B cell (primary cell): ENCODE measurements at regions not wholly inside any gene's neighbourhood (a gene's known extent, or its start where the extent isn't known, plus 50 kb on each side); places are given as distances from the start of the nearest gene placed in this dataset.

Experiments used
- ATAC-seq: fragments of 200-7000 bp; cut with Tn5 transposase; one replicate; pipeline ENCODE4 v1.10.0; 2021; ENCODE audit warnings: low read depth, mild to moderate bottlenecking, moderate number of reproducible peaks, moderate library complexity
- CTCF ChIA-PET: fragments of 350-600 bp; sonication (Branson Sonifier 250); formaldehyde crosslinking; loops from one replicate; lab custom pipeline; 2021; ENCODE audit warnings: antibody characterized with exemption, inconsistent platforms; lab: Charles Lee
- POLR2A ChIA-PET: fragments of 350-600 bp; sonication (Branson Sonifier 250); formaldehyde crosslinking; loops from one replicate; lab custom pipeline; 2021; ENCODE audit warnings: antibody characterized with exemption; lab: Charles Lee
- DNase-seq: peaks from one replicate; pipeline ENCODE4 v3.0.0; 2013
- H2AFZ ChIP-seq: 2 replicates; pipeline ENCODE4 v1.6.1; 2012; ENCODE audit warnings: mild to moderate bottlenecking, low read depth, low read length; ENCODE audit not compliant: insufficient read depth, poor library complexity, severe bottlenecking
- H3K27ac ChIP-seq, 2 donors: 1 replicate in 1 of 2; 2 replicates in 1 of 2; pipeline ENCODE4 v1.5.1; 2012 to 2013; ENCODE audit warnings: low read length in 2 of 2, mild to moderate bottlenecking in 2 of 2, moderate library complexity in 1 of 2
- H3K27me3 ChIP-seq, 4 experiments: fragments of 200-600 bp in 1 of 4; sonication (generic) in 1 of 4; replicated peaks in 1 of 4; 1 replicate in 2 of 4; 2 replicates in 2 of 4; pipeline versions ENCODE4 v1.6.1 to v1.7.0; 2013 to 2016; ENCODE audit warnings: low read length in 3 of 4, mild to moderate bottlenecking in 2 of 4, mixed read lengths in 1 of 4, moderate library complexity in 1 of 4; ENCODE audit not compliant: insufficient read depth in 4 of 4, control insufficient read depth in 3 of 4; ENCODE audit errors: control extremely low read depth in 1 of 4
- H3K36me3 ChIP-seq, 2 experiments: replicated peaks in 1 of 2; 1 replicate in 1 of 2; 2 replicates in 1 of 2; pipeline versions ENCODE4 v1.6.1 to v1.7.1; 2013; ENCODE audit warnings: low read length in 1 of 2; ENCODE audit not compliant: insufficient read depth in 2 of 2, control insufficient read depth in 1 of 2; ENCODE audit errors: control extremely low read depth in 1 of 2, extremely low read depth in 1 of 2
- H3K4me1 ChIP-seq, 2 donors: fragments of 200-600 bp in 1 of 2; sonication (generic) in 1 of 2; 1 replicate in 1 of 2; 2 replicates in 1 of 2; pipeline versions ENCODE4 v1.5.1 to v1.6.1; 2013 to 2017; ENCODE audit warnings: low read length in 2 of 2; ENCODE audit not compliant: control insufficient read depth in 2 of 2, insufficient read depth in 2 of 2
- H3K4me2 ChIP-seq: replicated peaks from 2 replicates; pipeline ENCODE3; 2012; ENCODE audit warnings: mild to moderate bottlenecking, low read depth, low read length; ENCODE audit not compliant: poor library complexity, severe bottlenecking
- H3K4me3 ChIP-seq, 5 experiments: fragments of 200-600 bp in 1 of 5; sonication (generic) in 1 of 5; 1 replicate in 3 of 5; 2 replicates in 2 of 5; pipeline versions ENCODE4 v1.5.1 to v1.7.0; 2011 to 2016; ENCODE audit warnings: low read length in 4 of 5, mild to moderate bottlenecking in 4 of 5, low read depth in 2 of 5, control low read depth in 1 of 5, moderate library complexity in 1 of 5; ENCODE audit not compliant: insufficient read depth in 1 of 5; ENCODE audit errors: control extremely low read depth in 1 of 5, extremely low read depth in 1 of 5
- H3K79me2 ChIP-seq: fragments of 200-600 bp; sonication (generic); one replicate; pipeline ENCODE4 v1.6.0; 2016; ENCODE audit warnings: low read length; ENCODE audit not compliant: control insufficient read depth, insufficient read depth
- H3K9ac ChIP-seq: fragments of 200-600 bp; sonication (generic); 2 replicates; pipeline ENCODE4 v1.6.1; 2017; ENCODE audit warnings: mild to moderate bottlenecking, low read length, moderate library complexity
- H3K9me3 ChIP-seq, 3 donors: one replicate each; pipeline versions ENCODE4 v1.6.1 to v1.7.1; 2013; ENCODE audit warnings: low read length in 2 of 3; ENCODE audit not compliant: control insufficient read depth in 2 of 3, insufficient read depth in 1 of 3; ENCODE audit errors: control extremely low read depth in 1 of 3
- H4K20me1 ChIP-seq: 2 replicates; pipeline ENCODE4 v1.6.0; 2012; ENCODE audit warnings: mild to moderate bottlenecking, low read length; ENCODE audit not compliant: insufficient read depth, control insufficient read depth, poor library complexity, severe bottlenecking
- H3K27ac Mint-ChIP-seq: one replicate; pipeline ENCODE4 v1.8.0; 2021; ENCODE audit warnings: mixed read lengths
- H3K27me3 Mint-ChIP-seq: one replicate; pipeline ENCODE4 v1.8.0; 2021; ENCODE audit warnings: mixed read lengths
- H3K4me1 Mint-ChIP-seq: one replicate; pipeline ENCODE4 v1.8.0; 2021; ENCODE audit warnings: mixed read lengths
- H3K4me3 Mint-ChIP-seq: one replicate; pipeline ENCODE4 v1.8.0; 2021; ENCODE audit warnings: mixed read lengths
- H3K9me3 Mint-ChIP-seq: one replicate; pipeline ENCODE4 v1.8.0; 2022; ENCODE audit warnings: mixed read lengths; ENCODE audit not compliant: insufficient read depth
- EZH2 ChIP-seq: IDR thresholded peaks from 2 replicates; pipeline ENCODE4 v1.6.1; 2012; ENCODE audit warnings: borderline replicate concordance, low read depth, mild to moderate bottlenecking, moderate library complexity, low read length; ENCODE audit not compliant: insufficient read depth, poor library complexity, severe bottlenecking
- WGBS: methylation state at CpG from one replicate; pipeline ENCODE4 v1.1.5; 2013; ENCODE audit warnings: missing lambda C conversion rate; ENCODE audit not compliant: insufficient coverage; 5-methylcytosine and 5-hydroxymethylcytosine counted together
- intact Hi-C: fragments of 100-400 bp; cut with micrococcal nuclease; formaldehyde crosslinking; loops from one replicate; pipeline ENCODE4 v1.10.0; 2022
- TF ChIP-seq, protein P1 (sequence below): fragments of 200-600 bp; IDR thresholded peaks from one replicate; pipeline ENCODE4 v1.8.0; 2022; ENCODE audit warnings: antibody characterized with exemption, mild to moderate bottlenecking

DNA sequence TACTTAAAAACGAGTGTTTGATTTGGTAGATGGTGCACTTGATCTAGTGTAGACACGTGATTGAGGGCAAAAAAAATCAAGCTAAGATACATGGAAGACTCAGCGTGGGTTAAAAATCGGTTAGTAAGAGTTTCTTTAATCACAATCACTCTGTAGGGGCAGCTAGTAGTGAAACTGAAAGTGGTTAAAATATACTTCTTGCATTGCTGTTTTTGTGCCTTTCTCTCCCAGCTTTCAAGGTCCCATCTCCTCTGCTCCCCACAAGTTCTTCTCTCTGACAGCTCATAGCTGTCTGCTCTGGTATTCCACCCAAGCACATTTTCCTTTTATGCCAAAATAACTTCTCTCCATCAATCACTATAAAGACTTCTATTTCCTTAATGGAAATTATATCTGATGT, 1089.7 kb downstream of the EFNB2 start:
- no CpG with 5 or more reads among the region's 4 CpGs for WGBS
- H3K9ac ChIP-seq, result no peak overlapping the region
- H3K27me3 Mint-ChIP-seq, result no peaks in the 10 kb centered on the region
- POLR2A ChIA-PET, result no interaction called here
- H3K4me3 ChIP-seq, result no peak overlapping the region
- H3K4me3 Mint-ChIP-seq, result no peak overlapping the region
- no peak overlapping the region for H3K27ac Mint-ChIP-seq
- no peak for TF ChIP-seq EZH2
- TF ChIP-seq, protein P1, sequence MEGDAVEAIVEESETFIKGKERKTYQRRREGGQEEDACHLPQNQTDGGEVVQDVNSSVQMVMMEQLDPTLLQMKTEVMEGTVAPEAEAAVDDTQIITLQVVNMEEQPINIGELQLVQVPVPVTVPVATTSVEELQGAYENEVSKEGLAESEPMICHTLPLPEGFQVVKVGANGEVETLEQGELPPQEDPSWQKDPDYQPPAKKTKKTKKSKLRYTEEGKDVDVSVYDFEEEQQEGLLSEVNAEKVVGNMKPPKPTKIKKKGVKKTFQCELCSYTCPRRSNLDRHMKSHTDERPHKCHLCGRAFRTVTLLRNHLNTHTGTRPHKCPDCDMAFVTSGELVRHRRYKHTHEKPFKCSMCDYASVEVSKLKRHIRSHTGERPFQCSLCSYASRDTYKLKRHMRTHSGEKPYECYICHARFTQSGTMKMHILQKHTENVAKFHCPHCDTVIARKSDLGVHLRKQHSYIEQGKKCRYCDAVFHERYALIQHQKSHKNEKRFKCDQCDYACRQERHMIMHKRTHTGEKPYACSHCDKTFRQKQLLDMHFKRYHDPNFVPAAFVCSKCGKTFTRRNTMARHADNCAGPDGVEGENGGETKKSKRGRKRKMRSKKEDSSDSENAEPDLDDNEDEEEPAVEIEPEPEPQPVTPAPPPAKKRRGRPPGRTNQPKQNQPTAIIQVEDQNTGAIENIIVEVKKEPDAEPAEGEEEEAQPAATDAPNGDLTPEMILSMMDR, result no peak
- no peak overlapping the region for H3K27ac ChIP-seq
- H3K79me2 ChIP-seq, result no peaks in the 10 kb centered on the region
- no peak overlapping the region for H2AFZ ChIP-seq
- H4K20me1 ChIP-seq, result no peaks in the 10 kb centered on the region
- no peak overlapping the region for H3K4me2 ChIP-seq
- CTCF ChIA-PET, result interaction anchor here (0.6 kb wide), 1 partner anchor 1091 kb away, joined by 3 read pairs; no protein-coding TSS in a partner anchor
- DNase-seq (no peak), ATAC-seq (no peak)
- no peaks in the 10 kb centered on the region for H3K27me3 ChIP-seq
- H3K9me3 ChIP-seq, result no peaks in the 10 kb centered on the region
- H3K4me1 Mint-ChIP-seq, result no peaks in the 10 kb centered on the region
- no peaks in the 10 kb centered on the region for H3K9me3 Mint-ChIP-seq
- intact Hi-C loops, result no loop called here
- H3K4me1 ChIP-seq, result no peaks in the 10 kb centered on the region
- no peaks in the 10 kb centered on the region for H3K36me3 ChIP-seq

GRCh38 chr13:105442949-105443699, 1092.3 kb downstream of the EFNB2 start:
- H3K36me3 ChIP-seq, result no peaks in the 10 kb centered on the region
- H2AFZ ChIP-seq, result no peak overlapping the region
- no peaks in the 10 kb centered on the region for H3K27me3 ChIP-seq
- Mint-ChIP-seq H3K9me3 (no peaks in the 10 kb centered on the region), H3K27me3 (no peaks in the 10 kb centered on the region), H3K4me1 (no peaks in the 10 kb centered on the region), H3K4me3 (no peak overlapping the region), H3K27ac (no peak overlapping the region)
- WGBS, result 73% methylated on average over 2 of the region's 3 CpGs
- H3K79me2 ChIP-seq, result no peaks in the 10 kb centered on the region
- H3K9me3 ChIP-seq, result no peaks in the 10 kb centered on the region
- intact Hi-C loops, result no loop called here
- ATAC-seq (no peak), DNase-seq (no peak)
- no peak overlapping the region for H3K4me2 ChIP-seq
- CTCF ChIA-PET, result no interaction called here
- POLR2A ChIA-PET, result no interaction called here
- no peak overlapping the region for H3K9ac ChIP-seq
- no peak overlapping the region for H3K27ac ChIP-seq
- no peak for TF ChIP-seq EZH2
- TF ChIP-seq, protein P1, result no peak
- H3K4me3 ChIP-seq, result no peak overlapping the region
- H3K4me1 ChIP-seq, result no peaks in the 10 kb centered on the region
- H4K20me1 ChIP-seq, result no peaks in the 10 kb centered on the region
